ENCODE measurements at regions not wholly inside any gene's neighbourhood (a gene's known extent, or its start where the extent isn't known, plus 50 kb on each side); places are given as distances from the start of the nearest gene placed in this dataset.

GRCh38 chr5:114296191-114296590 lies 65.7 kb upstream of the KCNN2 start:
- no peak for DNase-seq

GRCh38 chr5:114297915-114298314 lies 64.0 kb upstream of the KCNN2 start:
- no peak for DNase-seq

GRCh38 chr5:114305402-114306207 lies 56.3 kb upstream of the KCNN2 start:
- no peak for DNase-seq

GRCh38 chr5:114308017-114308416 lies 53.9 kb upstream of the KCNN2 start:
- DNase-seq, result no peak

GRCh38 chr5:114308508-114308907 lies 53.4 kb upstream of the KCNN2 start:
- no peak for DNase-seq

- DNase-seq, result no peak
Observed at GRCh38 chr5:114310666-114311065, 51.2 kb upstream of the KCNN2 start.

- no peak for DNase-seq
Observed at GRCh38 chr5:114311281-114311680, 50.6 kb upstream of the KCNN2 start.

- no peak for DNase-seq
Observed at GRCh38 chr5:114311968-114312367, 49.9 kb upstream of the KCNN2 start.
